ENCODE measurements at regions not wholly inside any gene's neighbourhood (a gene's known extent, or its start where the extent isn't known, plus 50 kb on each side); places are given as distances from the start of the nearest gene placed in this dataset.

DNA sequence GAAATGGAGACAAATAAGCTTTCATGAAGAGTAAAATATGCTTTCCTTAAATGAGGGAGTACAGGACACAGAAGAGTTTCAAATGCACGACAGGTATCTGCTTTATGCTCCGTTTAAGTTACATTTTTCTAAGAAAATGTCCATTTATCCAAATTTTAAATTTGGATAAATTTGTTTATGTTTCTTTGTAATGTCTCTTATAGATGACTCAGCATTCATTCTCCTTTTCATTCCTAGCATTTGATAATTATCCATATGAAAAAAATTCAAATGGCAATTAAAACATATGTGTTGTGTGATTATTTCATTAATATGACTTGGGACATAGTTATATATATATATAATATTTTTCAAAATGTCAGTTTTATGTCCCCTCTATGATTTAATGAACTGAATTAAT is 1449.3 kb downstream of the SLITRK1 start:
- H3K27me3 ChIP-seq (ENCODE audit: control insufficient read depth in 4 of 4, insufficient read depth in 4 of 4, low read length in 3 of 4) = no peaks in the 10 kb centered on the region
- H3K9ac ChIP-seq (ENCODE audit: low read depth in 1 of 2, low read length in 2 of 2) = no peak overlapping the region
- no peak overlapping the region for H3K27ac ChIP-seq (ENCODE audit: low read depth in 1 of 2, low read length in 2 of 2)
- TF ChIP-seq, protein P1, sequence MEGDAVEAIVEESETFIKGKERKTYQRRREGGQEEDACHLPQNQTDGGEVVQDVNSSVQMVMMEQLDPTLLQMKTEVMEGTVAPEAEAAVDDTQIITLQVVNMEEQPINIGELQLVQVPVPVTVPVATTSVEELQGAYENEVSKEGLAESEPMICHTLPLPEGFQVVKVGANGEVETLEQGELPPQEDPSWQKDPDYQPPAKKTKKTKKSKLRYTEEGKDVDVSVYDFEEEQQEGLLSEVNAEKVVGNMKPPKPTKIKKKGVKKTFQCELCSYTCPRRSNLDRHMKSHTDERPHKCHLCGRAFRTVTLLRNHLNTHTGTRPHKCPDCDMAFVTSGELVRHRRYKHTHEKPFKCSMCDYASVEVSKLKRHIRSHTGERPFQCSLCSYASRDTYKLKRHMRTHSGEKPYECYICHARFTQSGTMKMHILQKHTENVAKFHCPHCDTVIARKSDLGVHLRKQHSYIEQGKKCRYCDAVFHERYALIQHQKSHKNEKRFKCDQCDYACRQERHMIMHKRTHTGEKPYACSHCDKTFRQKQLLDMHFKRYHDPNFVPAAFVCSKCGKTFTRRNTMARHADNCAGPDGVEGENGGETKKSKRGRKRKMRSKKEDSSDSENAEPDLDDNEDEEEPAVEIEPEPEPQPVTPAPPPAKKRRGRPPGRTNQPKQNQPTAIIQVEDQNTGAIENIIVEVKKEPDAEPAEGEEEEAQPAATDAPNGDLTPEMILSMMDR (IDR thresholded peaks at IDR 0.05; ENCODE audit: low read depth, low read length, missing input control) = no peak
- TF ChIP-seq YY1 (IDR thresholded peaks at IDR 0.05) (no peak), HNF4A (conservative IDR thresholded peaks at IDR 0.05) (no peak), RAD21 (IDR thresholded peaks at IDR 0.05) (no peak)
- TF ChIP-seq, protein P2, sequence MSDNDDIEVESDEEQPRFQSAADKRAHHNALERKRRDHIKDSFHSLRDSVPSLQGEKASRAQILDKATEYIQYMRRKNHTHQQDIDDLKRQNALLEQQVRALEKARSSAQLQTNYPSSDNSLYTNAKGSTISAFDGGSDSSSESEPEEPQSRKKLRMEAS (IDR thresholded peaks at IDR 0.05) = no peak
- DNase-seq (ENCODE audit: low spot score) = no peak
- WGBS = 82% methylated on average over 2 of the region's 2 CpGs
- no peaks in the 10 kb centered on the region for H3K36me3 ChIP-seq (ENCODE audit: control insufficient read depth in 4 of 4, insufficient read depth in 3 of 4, low read depth in 1 of 4, low read length in 3 of 4)
- no peaks in the 10 kb centered on the region for H3K4me1 ChIP-seq (ENCODE audit: control insufficient read depth in 4 of 4, insufficient read depth in 4 of 4, low read length in 3 of 4)
- H3K4me3 ChIP-seq (ENCODE audit: low read depth in 1 of 3, low read length in 3 of 3) = no peak overlapping the region
- no peaks in the 10 kb centered on the region for H3K9me3 ChIP-seq (ENCODE audit: control insufficient read depth in 4 of 4, low read length in 3 of 4)

DNA sequence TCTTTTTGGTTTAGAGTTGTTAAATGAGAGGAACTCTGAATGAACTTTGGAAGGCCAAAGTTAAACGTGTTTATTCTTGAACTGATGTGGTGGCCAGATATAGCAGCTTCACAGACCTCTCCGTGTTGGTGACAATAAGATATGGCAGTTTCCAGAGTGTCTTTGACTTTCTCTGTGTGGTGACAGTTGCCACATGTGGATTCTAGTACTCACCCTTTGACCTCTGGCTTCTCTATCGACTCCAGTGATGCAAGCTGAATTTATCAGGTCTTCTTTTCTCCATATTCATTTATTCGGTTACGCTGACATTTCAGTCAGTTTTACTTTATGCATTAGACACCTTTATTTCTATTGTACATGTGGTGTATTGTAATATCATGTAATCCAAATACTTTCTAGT is 1469.5 kb downstream of the SLITRK1 start:
- Histone ChIP-seq H3K4me3 (ENCODE audit: low read depth in 1 of 3, low read length in 3 of 3) (no peak overlapping the region), H3K9me3 (ENCODE audit: control insufficient read depth in 4 of 4, low read length in 3 of 4) (no peaks in the 10 kb centered on the region), H3K36me3 (ENCODE audit: control insufficient read depth in 4 of 4, insufficient read depth in 3 of 4, low read depth in 1 of 4, low read length in 3 of 4) (no peaks in the 10 kb centered on the region), H3K27me3 (ENCODE audit: control insufficient read depth in 4 of 4, insufficient read depth in 4 of 4, low read length in 3 of 4) (no peaks in the 10 kb centered on the region), H3K9ac (ENCODE audit: low read depth in 1 of 2, low read length in 2 of 2) (no peak overlapping the region), H3K4me1 (ENCODE audit: control insufficient read depth in 4 of 4, insufficient read depth in 4 of 4, low read length in 3 of 4) (peaks cover 0 to 5% (median 0%) of the 10 kb centered on the region in 4 donors), H3K27ac (ENCODE audit: low read depth in 1 of 2, low read length in 2 of 2) (no peak overlapping the region)
- no peak for DNase-seq (ENCODE audit: low spot score)
- 35% methylated on average over 5 of the region's 5 CpGs for whole genome bisulfite sequencing
- TF ChIP-seq RAD21 (IDR thresholded peaks at IDR 0.05) = no peak
- peak in 1 of 2 donors; percentile 38 for TF ChIP-seq HNF4A (conservative IDR thresholded peaks at IDR 0.05)

DNA sequence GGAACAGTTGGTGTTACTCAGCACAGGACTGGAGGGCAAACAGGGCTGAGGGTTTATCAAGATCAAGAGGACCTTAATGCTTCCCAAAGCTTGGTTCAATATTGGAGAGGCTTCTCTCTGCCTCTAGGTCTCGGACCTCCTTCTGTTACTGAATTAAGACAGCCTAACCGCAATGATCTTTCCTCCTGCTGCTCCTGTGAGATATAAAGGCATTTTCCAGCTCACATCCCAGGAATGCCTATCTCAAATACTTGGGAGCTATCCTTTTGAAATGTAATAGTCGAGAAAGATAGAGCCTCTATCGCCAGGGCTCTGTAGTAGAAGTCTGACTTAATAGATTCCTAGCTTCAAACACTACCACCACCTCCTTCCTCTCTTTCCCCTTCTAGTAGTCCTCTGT is 1475.0 kb downstream of the SLITRK1 start:
- H3K9me3 ChIP-seq (ENCODE audit: control insufficient read depth in 4 of 4, low read length in 3 of 4) = no peaks in the 10 kb centered on the region
- H3K9ac ChIP-seq (ENCODE audit: low read depth in 1 of 2, low read length in 2 of 2) = no peak overlapping the region
- no peak overlapping the region for H3K4me3 ChIP-seq (ENCODE audit: low read depth in 1 of 3, low read length in 3 of 3)
- WGBS = 84% methylated on average over 4 of the region's 4 CpGs
- no peaks in the 10 kb centered on the region for H3K4me1 ChIP-seq (ENCODE audit: control insufficient read depth in 4 of 4, insufficient read depth in 4 of 4, low read length in 3 of 4)
- no peak overlapping the region for H3K27ac ChIP-seq (ENCODE audit: low read depth in 1 of 2, low read length in 2 of 2)
- TF ChIP-seq RAD21 (IDR thresholded peaks at IDR 0.05) (no peak), SP1 (IDR thresholded peaks at IDR 0.05) (no peak), HNF4G (IDR thresholded peaks at IDR 0.05) (no peak), NR2F2 (IDR thresholded peaks at IDR 0.05) (no peak), FOXA2 (IDR thresholded peaks at IDR 0.05) (no peak), GABPA (IDR thresholded peaks at IDR 0.05 in 1 of 2, conservative IDR thresholded peaks at IDR 0.05 in 1 of 2) (no peak), RXRA (IDR thresholded peaks at IDR 0.05) (no peak), YY1 (IDR thresholded peaks at IDR 0.05) (no peak), TAF1 (conservative IDR thresholded peaks at IDR 0.05) (no peak), FOXA1 (IDR thresholded peaks at IDR 0.05) (no peak), HNF4A (conservative IDR thresholded peaks at IDR 0.05) (no peak), EGR1 (IDR thresholded peaks at IDR 0.05; ENCODE audit: low read depth in 2 of 2) (no peak), JUND (IDR thresholded peaks at IDR 0.05) (no peak)
- TF ChIP-seq, protein P3, sequence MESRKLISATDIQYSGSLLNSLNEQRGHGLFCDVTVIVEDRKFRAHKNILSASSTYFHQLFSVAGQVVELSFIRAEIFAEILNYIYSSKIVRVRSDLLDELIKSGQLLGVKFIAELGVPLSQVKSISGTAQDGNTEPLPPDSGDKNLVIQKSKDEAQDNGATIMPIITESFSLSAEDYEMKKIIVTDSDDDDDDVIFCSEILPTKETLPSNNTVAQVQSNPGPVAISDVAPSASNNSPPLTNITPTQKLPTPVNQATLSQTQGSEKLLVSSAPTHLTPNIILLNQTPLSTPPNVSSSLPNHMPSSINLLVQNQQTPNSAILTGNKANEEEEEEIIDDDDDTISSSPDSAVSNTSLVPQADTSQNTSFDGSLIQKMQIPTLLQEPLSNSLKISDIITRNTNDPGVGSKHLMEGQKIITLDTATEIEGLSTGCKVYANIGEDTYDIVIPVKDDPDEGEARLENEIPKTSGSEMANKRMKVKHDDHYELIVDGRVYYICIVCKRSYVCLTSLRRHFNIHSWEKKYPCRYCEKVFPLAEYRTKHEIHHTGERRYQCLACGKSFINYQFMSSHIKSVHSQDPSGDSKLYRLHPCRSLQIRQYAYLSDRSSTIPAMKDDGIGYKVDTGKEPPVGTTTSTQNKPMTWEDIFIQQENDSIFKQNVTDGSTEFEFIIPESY (IDR thresholded peaks at IDR 0.05) = no peak
- TF ChIP-seq, protein P4, sequence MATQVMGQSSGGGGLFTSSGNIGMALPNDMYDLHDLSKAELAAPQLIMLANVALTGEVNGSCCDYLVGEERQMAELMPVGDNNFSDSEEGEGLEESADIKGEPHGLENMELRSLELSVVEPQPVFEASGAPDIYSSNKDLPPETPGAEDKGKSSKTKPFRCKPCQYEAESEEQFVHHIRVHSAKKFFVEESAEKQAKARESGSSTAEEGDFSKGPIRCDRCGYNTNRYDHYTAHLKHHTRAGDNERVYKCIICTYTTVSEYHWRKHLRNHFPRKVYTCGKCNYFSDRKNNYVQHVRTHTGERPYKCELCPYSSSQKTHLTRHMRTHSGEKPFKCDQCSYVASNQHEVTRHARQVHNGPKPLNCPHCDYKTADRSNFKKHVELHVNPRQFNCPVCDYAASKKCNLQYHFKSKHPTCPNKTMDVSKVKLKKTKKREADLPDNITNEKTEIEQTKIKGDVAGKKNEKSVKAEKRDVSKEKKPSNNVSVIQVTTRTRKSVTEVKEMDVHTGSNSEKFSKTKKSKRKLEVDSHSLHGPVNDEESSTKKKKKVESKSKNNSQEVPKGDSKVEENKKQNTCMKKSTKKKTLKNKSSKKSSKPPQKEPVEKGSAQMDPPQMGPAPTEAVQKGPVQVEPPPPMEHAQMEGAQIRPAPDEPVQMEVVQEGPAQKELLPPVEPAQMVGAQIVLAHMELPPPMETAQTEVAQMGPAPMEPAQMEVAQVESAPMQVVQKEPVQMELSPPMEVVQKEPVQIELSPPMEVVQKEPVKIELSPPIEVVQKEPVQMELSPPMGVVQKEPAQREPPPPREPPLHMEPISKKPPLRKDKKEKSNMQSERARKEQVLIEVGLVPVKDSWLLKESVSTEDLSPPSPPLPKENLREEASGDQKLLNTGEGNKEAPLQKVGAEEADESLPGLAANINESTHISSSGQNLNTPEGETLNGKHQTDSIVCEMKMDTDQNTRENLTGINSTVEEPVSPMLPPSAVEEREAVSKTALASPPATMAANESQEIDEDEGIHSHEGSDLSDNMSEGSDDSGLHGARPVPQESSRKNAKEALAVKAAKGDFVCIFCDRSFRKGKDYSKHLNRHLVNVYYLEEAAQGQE (IDR thresholded peaks at IDR 0.05) = no peak
- TF ChIP-seq, protein P2 (IDR thresholded peaks at IDR 0.05) = no peak
- TF ChIP-seq, protein P5, sequence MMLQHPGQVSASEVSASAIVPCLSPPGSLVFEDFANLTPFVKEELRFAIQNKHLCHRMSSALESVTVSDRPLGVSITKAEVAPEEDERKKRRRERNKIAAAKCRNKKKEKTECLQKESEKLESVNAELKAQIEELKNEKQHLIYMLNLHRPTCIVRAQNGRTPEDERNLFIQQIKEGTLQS (IDR thresholded peaks at IDR 0.05) = no peak
- TF ChIP-seq, protein P1 (IDR thresholded peaks at IDR 0.05; ENCODE audit: low read depth, low read length, missing input control) = no peak
- no peak for DNase-seq (ENCODE audit: low spot score)
- no peaks in the 10 kb centered on the region for H3K36me3 ChIP-seq (ENCODE audit: control insufficient read depth in 4 of 4, insufficient read depth in 3 of 4, low read depth in 1 of 4, low read length in 3 of 4)
- H3K27me3 ChIP-seq (ENCODE audit: control insufficient read depth in 4 of 4, insufficient read depth in 4 of 4, low read length in 3 of 4) = no peaks in the 10 kb centered on the region
